OCI-LY7 (cell line): ENCODE measurements at regions not wholly inside any gene's neighbourhood (a gene's known extent, or its start where the extent isn't known, plus 50 kb on each side); places are given as distances from the start of the nearest gene placed in this dataset.

Experiments used
- BruUV-seq: library from RNA; stranded (reverse); fragments of 400-500 nt; replicated peaks from 2 replicates; lab custom pipeline; 2021; lab: Mats Ljungman, UMichigan
- CTCF ChIA-PET: fragments of 300-600 bp; sonication (Branson Sonifier 250); formaldehyde crosslinking; loops from one replicate; lab custom pipeline; 2022; ENCODE audit warnings: antibody characterized with exemption; ENCODE audit not compliant: unreplicated experiment; lab: Charles Lee
- POLR2A ChIA-PET: fragments of 300-600 bp; sonication (Branson Sonifier 250); formaldehyde crosslinking; loops from one replicate; lab custom pipeline; 2022; ENCODE audit warnings: antibody characterized with exemption; lab: Charles Lee
- DNase-seq: peaks from one replicate; pipeline ENCODE4 v3.0.0-alpha.2; 2015; ENCODE audit warnings: low spot score
- H2AFZ ChIP-seq: fragments of 200-600 bp; sonication (generic), shearing (Covaris generic); 2 replicates; pipeline ENCODE4 v1.6.1; 2014; ENCODE audit warnings: mild to moderate bottlenecking, antibody characterized with exemption, low read length, moderate library complexity
- H3K27ac ChIP-seq: fragments of 200-600 bp; sonication (generic); 2 replicates; pipeline ENCODE4 v1.5.1; 2014; ENCODE audit warnings: mixed run types, low read depth, mild to moderate bottlenecking, moderate library complexity, low read length, inconsistent platforms; ENCODE audit not compliant: poor library complexity, severe bottlenecking
- H3K36me3 ChIP-seq: fragments of 200-600 bp; sonication (generic); 2 replicates; pipeline ENCODE4 v1.6.1; 2014; ENCODE audit warnings: mild to moderate bottlenecking, antibody characterized with exemption, low read length, moderate library complexity, mixed read lengths; ENCODE audit not compliant: insufficient read depth
- H3K4me1 ChIP-seq: fragments of 200-600 bp; sonication (generic); 2 replicates; pipeline ENCODE4 v1.5.1; 2014; ENCODE audit warnings: mild to moderate bottlenecking, low read length; ENCODE audit not compliant: insufficient read depth, poor library complexity, severe bottlenecking
- H3K4me2 ChIP-seq: fragments of 200-600 bp; sonication (generic); 2 replicates; pipeline ENCODE4 v1.6.1; 2014; ENCODE audit warnings: mild to moderate bottlenecking, low read length
- H3K4me3 ChIP-seq: fragments of 200-600 bp; sonication (generic); 2 replicates; pipeline ENCODE4 v1.5.1; 2014; ENCODE audit warnings: mild to moderate bottlenecking, low read depth, low read length; ENCODE audit not compliant: poor library complexity, severe bottlenecking
- H3K79me2 ChIP-seq: fragments of 200-600 bp; sonication (generic); 2 replicates; pipeline ENCODE4 v1.6.1; 2016; ENCODE audit warnings: low read depth, mild to moderate bottlenecking, low read length, moderate library complexity, mixed read lengths; ENCODE audit not compliant: insufficient read depth
- H3K9me2 ChIP-seq: fragments of 200-600 bp; sonication (generic); 2 replicates; pipeline ENCODE4 v1.6.1; 2016; ENCODE audit warnings: mild to moderate bottlenecking, low read length, mixed read lengths; ENCODE audit not compliant: insufficient read depth
- H3K9me3 ChIP-seq: fragments of 200-600 bp; sonication (generic); 2 replicates; pipeline ENCODE4 v1.6.1; 2014; ENCODE audit warnings: mild to moderate bottlenecking, mixed run types, low read length, mixed read lengths
- H4K20me1 ChIP-seq: fragments of 200-600 bp; sonication (generic); 2 replicates; pipeline ENCODE4 v1.6.1; 2014; ENCODE audit warnings: mild to moderate bottlenecking, antibody characterized with exemption, low read length, moderate library complexity, mixed read lengths; ENCODE audit not compliant: insufficient read depth
- EZH2phosphoT487 ChIP-seq: fragments of 200-600 bp; sonication (generic); IDR thresholded peaks from 2 replicates; pipeline ENCODE4 v1.6.1; 2018; ENCODE audit warnings: low read depth, borderline replicate concordance, mild to moderate bottlenecking, mixed run types, antibody characterized with exemption, low read length, moderate library complexity, mixed read lengths
- intact Hi-C: fragments of 100-400 bp; cut with micrococcal nuclease; formaldehyde crosslinking; loops from one replicate; pipeline ENCODE4 v1.10.0; 2022; ENCODE audit not compliant: unreplicated experiment
- TF ChIP-seq, protein P1 (sequence below): fragments of 200-600 bp; sonication (generic); conservative IDR thresholded peaks from 2 replicates; pipeline ENCODE4 v1.5.1; 2014; ENCODE audit warnings: mild to moderate bottlenecking, antibody characterized with exemption, low read length, moderate library complexity, mixed read lengths

DNA sequence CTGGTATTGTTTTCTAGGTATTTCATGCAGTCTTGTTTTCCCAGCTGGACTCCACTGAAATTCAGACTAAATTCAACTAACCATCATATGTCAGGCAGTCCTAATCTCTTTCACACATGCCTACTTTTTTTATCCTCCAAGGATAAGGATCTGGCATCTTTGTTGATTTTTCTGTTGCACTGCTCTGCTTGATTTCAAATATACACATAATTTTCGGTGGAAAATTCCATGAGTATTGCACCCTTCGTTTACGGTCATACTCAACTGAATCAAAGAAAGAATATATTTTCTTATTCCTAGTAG is 64.8 kb upstream of the UNC93A start:
- ChIA-PET POLR2A (no interaction called here), CTCF (no interaction called here)
- no TSS peak for BruUV-seq
- Histone ChIP-seq H3K4me2 (no peak overlapping the region), H3K4me1 (no peaks in the 10 kb centered on the region), H3K27ac (no peak overlapping the region), H3K36me3 (no peaks in the 10 kb centered on the region), H3K9me3 (no peaks in the 10 kb centered on the region), H4K20me1 (no peaks in the 10 kb centered on the region), H2AFZ (no peak overlapping the region), H3K79me2 (no peaks in the 10 kb centered on the region), H3K4me3 (no peak overlapping the region), H3K9me2 (no peaks in the 10 kb centered on the region)
- TF ChIP-seq, protein P1, sequence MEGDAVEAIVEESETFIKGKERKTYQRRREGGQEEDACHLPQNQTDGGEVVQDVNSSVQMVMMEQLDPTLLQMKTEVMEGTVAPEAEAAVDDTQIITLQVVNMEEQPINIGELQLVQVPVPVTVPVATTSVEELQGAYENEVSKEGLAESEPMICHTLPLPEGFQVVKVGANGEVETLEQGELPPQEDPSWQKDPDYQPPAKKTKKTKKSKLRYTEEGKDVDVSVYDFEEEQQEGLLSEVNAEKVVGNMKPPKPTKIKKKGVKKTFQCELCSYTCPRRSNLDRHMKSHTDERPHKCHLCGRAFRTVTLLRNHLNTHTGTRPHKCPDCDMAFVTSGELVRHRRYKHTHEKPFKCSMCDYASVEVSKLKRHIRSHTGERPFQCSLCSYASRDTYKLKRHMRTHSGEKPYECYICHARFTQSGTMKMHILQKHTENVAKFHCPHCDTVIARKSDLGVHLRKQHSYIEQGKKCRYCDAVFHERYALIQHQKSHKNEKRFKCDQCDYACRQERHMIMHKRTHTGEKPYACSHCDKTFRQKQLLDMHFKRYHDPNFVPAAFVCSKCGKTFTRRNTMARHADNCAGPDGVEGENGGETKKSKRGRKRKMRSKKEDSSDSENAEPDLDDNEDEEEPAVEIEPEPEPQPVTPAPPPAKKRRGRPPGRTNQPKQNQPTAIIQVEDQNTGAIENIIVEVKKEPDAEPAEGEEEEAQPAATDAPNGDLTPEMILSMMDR = no peak
- TF ChIP-seq EZH2phosphoT487 = no peak
- DNase-seq = no peak
- intact Hi-C loops = no loop called here

DNA sequence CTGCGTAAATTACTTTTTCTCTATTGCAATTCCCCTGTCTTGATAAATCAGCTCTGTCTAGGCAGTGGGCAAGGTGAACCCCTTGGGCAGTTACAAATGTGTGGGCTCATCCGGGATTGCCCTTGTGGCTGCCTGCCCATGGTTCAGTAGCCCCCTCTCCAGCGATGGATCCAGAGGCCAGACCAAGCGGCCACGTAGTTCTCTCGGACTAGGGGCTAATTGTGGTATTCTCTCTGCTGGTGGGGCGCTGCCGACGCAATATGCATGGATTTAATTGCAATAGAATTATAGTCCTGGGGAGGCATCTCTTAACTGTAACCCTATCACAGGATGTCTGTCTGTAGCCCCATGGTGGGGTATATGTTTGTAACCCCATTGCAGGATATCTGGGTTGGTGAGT is 64.3 kb upstream of the UNC93A start:
- no peak overlapping the region for H2AFZ ChIP-seq
- H3K79me2 ChIP-seq = no peaks in the 10 kb centered on the region
- no peak overlapping the region for H3K27ac ChIP-seq
- no TSS peak for BruUV-seq
- intact Hi-C loops = no loop called here
- no peak for DNase-seq
- no peaks in the 10 kb centered on the region for H3K9me3 ChIP-seq
- TF ChIP-seq, protein P1 = no peak
- no peak for TF ChIP-seq EZH2phosphoT487
- CTCF ChIA-PET = no interaction called here
- no peak overlapping the region for H3K4me3 ChIP-seq
- H3K36me3 ChIP-seq = no peaks in the 10 kb centered on the region
- POLR2A ChIA-PET = no interaction called here
- no peaks in the 10 kb centered on the region for H3K9me2 ChIP-seq
- H4K20me1 ChIP-seq = no peaks in the 10 kb centered on the region
- H3K4me2 ChIP-seq = no peak overlapping the region
- no peaks in the 10 kb centered on the region for H3K4me1 ChIP-seq

DNA sequence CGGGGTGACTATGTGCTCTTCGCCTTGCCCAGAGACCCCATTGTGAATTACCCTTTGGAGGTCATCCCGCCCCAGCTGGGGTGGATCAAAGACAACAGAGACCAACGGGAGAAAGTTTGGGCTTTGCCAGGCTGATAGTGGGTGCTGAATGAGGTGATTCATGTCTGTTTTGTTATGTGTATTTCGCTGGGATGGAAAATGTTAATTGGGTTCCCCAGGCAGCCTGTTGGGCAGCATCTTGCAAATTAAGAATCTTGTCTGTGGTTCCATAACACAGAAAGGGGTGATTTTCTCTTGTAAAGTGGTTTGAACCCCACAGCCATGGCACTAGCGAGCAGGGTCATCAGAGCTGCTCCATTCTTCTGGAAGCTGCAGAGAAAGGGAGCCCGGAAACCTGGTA is 63.1 kb upstream of the UNC93A start:
- CTCF ChIA-PET = no interaction called here
- BruUV-seq = no TSS peak

More for the DNA sequence above, 63.1 kb upstream of the UNC93A start:
- intact Hi-C loops = no loop called here
- Histone ChIP-seq H3K9me2 (no peaks in the 10 kb centered on the region), H3K27ac (no peak overlapping the region), H4K20me1 (no peaks in the 10 kb centered on the region), H2AFZ (no peak overlapping the region), H3K4me1 (no peaks in the 10 kb centered on the region), H3K4me3 (no peak overlapping the region), H3K79me2 (no peaks in the 10 kb centered on the region), H3K4me2 (no peak overlapping the region), H3K36me3 (no peaks in the 10 kb centered on the region), H3K9me3 (no peaks in the 10 kb centered on the region)
- TF ChIP-seq, protein P1 = no peak
- no peak for TF ChIP-seq EZH2phosphoT487
- POLR2A ChIA-PET = no interaction called here
- no peak for DNase-seq
